Chondrocyte (in vitro differentiated cells): ENCODE measurements at regions not wholly inside any gene's neighbourhood (a gene's known extent, or its start where the extent isn't known, plus 50 kb on each side); places are given as distances from the start of the nearest gene placed in this dataset.

Source experiments
- DNase-seq: peaks from one replicate; pipeline ENCODE4 v3.0.0; 2021; ENCODE audit warnings: mixed read lengths, low spot score
- H3K27ac Mint-ChIP-seq: one replicate; pipeline ENCODE4 v1.8.0; 2021; ENCODE audit warnings: mild to moderate bottlenecking, moderate library complexity, mixed read lengths; ENCODE audit not compliant: unreplicated experiment
- H3K27me3 Mint-ChIP-seq: 2 replicates; pipeline ENCODE4 v1.8.0; 2021; ENCODE audit warnings: low read depth, mixed read lengths
- H3K36me3 Mint-ChIP-seq: 2 replicates; pipeline ENCODE4 v1.8.0; 2021; ENCODE audit warnings: low read depth, mixed read lengths
- H3K4me1 Mint-ChIP-seq: 2 replicates; pipeline ENCODE4 v1.8.0; 2021; ENCODE audit warnings: low read depth, mild to moderate bottlenecking, mixed read lengths
- H3K4me3 Mint-ChIP-seq: one replicate; pipeline ENCODE4 v1.8.0; 2021; ENCODE audit warnings: mild to moderate bottlenecking, moderate library complexity, mixed read lengths; ENCODE audit not compliant: unreplicated experiment
- H3K9me3 Mint-ChIP-seq: 2 replicates; pipeline ENCODE4 v1.8.0; 2021; ENCODE audit warnings: low read depth, mixed read lengths
- CTCF ChIP-seq: fragments of 200-600 bp; sonication (generic); IDR thresholded peaks from 2 replicates; pipeline ENCODE4 v1.5.0; 2021; ENCODE audit warnings: antibody characterized with exemption, mild to moderate bottlenecking, moderate library complexity

- H3K4me1 Mint-ChIP-seq = no peaks in the 10 kb centered on the region
- no peak for DNase-seq
- H3K27me3 Mint-ChIP-seq = peaks cover 33% of the 10 kb centered on the region
- H3K4me3 Mint-ChIP-seq = no peak overlapping the region
- no peak overlapping the region for H3K27ac Mint-ChIP-seq
- H3K9me3 Mint-ChIP-seq = no peaks in the 10 kb centered on the region
- no peak for TF ChIP-seq CTCF
- no peaks in the 10 kb centered on the region for H3K36me3 Mint-ChIP-seq
Measured at GRCh38 chr6:33950891-33951889, 147.4 kb upstream of the MLN start.

GRCh38 chr6:33950472-33950881 lies 146.7 kb upstream of the MLN start:
- no peak for DNase-seq
- TF ChIP-seq CTCF = no peak
- Mint-ChIP-seq H3K4me3 (no peak overlapping the region), H3K4me1 (no peaks in the 10 kb centered on the region), H3K27me3 (peaks cover 33% of the 10 kb centered on the region), H3K9me3 (no peaks in the 10 kb centered on the region), H3K27ac (no peak overlapping the region), H3K36me3 (no peaks in the 10 kb centered on the region)

- no peak for TF ChIP-seq CTCF
- H3K27me3 Mint-ChIP-seq = peaks cover 33% of the 10 kb centered on the region
- H3K9me3 Mint-ChIP-seq = no peaks in the 10 kb centered on the region
- H3K27ac Mint-ChIP-seq = no peak overlapping the region
- no peaks in the 10 kb centered on the region for H3K4me1 Mint-ChIP-seq
- DNase-seq = no peak
- H3K36me3 Mint-ChIP-seq = no peaks in the 10 kb centered on the region
- no peak overlapping the region for H3K4me3 Mint-ChIP-seq
Measured at GRCh38 chr6:33949877-33950435, 146.2 kb upstream of the MLN start.

GRCh38 chr6:33949111-33949510 lies 145.3 kb upstream of the MLN start:
- Mint-ChIP-seq H3K36me3 (no peaks in the 10 kb centered on the region), H3K4me3 (no peak overlapping the region), H3K9me3 (no peaks in the 10 kb centered on the region), H3K4me1 (no peaks in the 10 kb centered on the region), H3K27ac (peak overlapping the region; percentile 8), H3K27me3 (peaks cover 27% of the 10 kb centered on the region)
- no peak for TF ChIP-seq CTCF
- DNase-seq = no peak

- Mint-ChIP-seq H3K36me3 (no peaks in the 10 kb centered on the region), H3K27ac (no peak overlapping the region), H3K27me3 (peaks cover 27% of the 10 kb centered on the region), H3K4me1 (no peaks in the 10 kb centered on the region), H3K4me3 (no peak overlapping the region), H3K9me3 (no peaks in the 10 kb centered on the region)
- no peak for TF ChIP-seq CTCF
- no peak for DNase-seq
Measured at GRCh38 chr6:33947916-33948594, 144.3 kb upstream of the MLN start.
